Lung (tissue), 11 donors: ENCODE measurements at regions not wholly inside any gene's neighbourhood (a gene's known extent, or its start where the extent isn't known, plus 50 kb on each side); places are given as distances from the start of the nearest gene placed in this dataset.

Source experiments
- ATAC-seq: fragments of 200-7000 bp; cut with Tn5 transposase; one replicate; pipeline ENCODE4 v1.9.1; 2020; ENCODE audit warnings: moderate number of reproducible peaks; ENCODE audit not compliant: insufficient read depth, low FRiP score
- DNase-seq, 3 donors: peaks; one replicate each; pipeline ENCODE4 v3.0.0-alpha.2; 2013 to 2017
- H3K27ac ChIP-seq, 2 donors: one replicate each; pipeline ENCODE4 v1.5.1; 2013; ENCODE audit warnings: mild to moderate bottlenecking in 2 of 2, moderate library complexity in 2 of 2, control low read depth in 1 of 2, inconsistent platforms in 1 of 2, low read depth in 1 of 2, low read length in 1 of 2
- H3K27me3 ChIP-seq, 3 donors: one replicate each; pipeline ENCODE4 v1.5.1; 2013; ENCODE audit warnings: low read length in 2 of 3; ENCODE audit not compliant: control insufficient read depth in 3 of 3, insufficient read depth in 3 of 3
- H3K36me3 ChIP-seq, 4 donors: one replicate each; pipeline ENCODE4 v1.5.1; 2013; ENCODE audit warnings: low read length in 4 of 4, mild to moderate bottlenecking in 1 of 4, moderate library complexity in 1 of 4; ENCODE audit not compliant: control insufficient read depth in 4 of 4, insufficient read depth in 4 of 4
- H3K4me1 ChIP-seq, 5 donors: one replicate each; pipeline ENCODE4 v1.5.1; 2013; ENCODE audit warnings: low read length in 5 of 5, mild to moderate bottlenecking in 2 of 5, moderate library complexity in 1 of 5; ENCODE audit not compliant: control insufficient read depth in 5 of 5, insufficient read depth in 5 of 5
- H3K4me3 ChIP-seq: one replicate; pipeline ENCODE4 v1.5.1; 2013; ENCODE audit warnings: mild to moderate bottlenecking, control low read depth, moderate library complexity
- H3K9ac ChIP-seq, 2 donors: one replicate each; pipeline ENCODE4 v1.5.1; 2013; ENCODE audit warnings: low read length in 2 of 2, control low read depth in 1 of 2; ENCODE audit not compliant: insufficient read depth in 1 of 2
- H3K9me3 ChIP-seq, 4 donors: one replicate each; pipeline ENCODE4 v1.5.1; 2013; ENCODE audit warnings: low read length in 3 of 4, mild to moderate bottlenecking in 1 of 4, moderate library complexity in 1 of 4; ENCODE audit not compliant: control insufficient read depth in 4 of 4, insufficient read depth in 3 of 4
- WGBS, 2 donors: extraction: QIAGEN DNeasy Blood & Tissue Kit; methylation state at CpG; one replicate each; pipeline ENCODE4 v1.1.7; 2013; 5-methylcytosine and 5-hydroxymethylcytosine counted together
- TF ChIP-seq, protein P1 (sequence below): IDR thresholded peaks from 2 replicates; pipeline ENCODE4 v1.5.1; 2012; ENCODE audit warnings: mild to moderate bottlenecking; ENCODE audit errors: control extremely low read depth, extremely low read depth
- donor health status: control.
- donor health status: control.
- donor health status: Bipolar disorder and iron deficiency.
- donor health status: healthy.
- donor health status: DM: yes; HTN: yes; CAD: no.

DNA sequence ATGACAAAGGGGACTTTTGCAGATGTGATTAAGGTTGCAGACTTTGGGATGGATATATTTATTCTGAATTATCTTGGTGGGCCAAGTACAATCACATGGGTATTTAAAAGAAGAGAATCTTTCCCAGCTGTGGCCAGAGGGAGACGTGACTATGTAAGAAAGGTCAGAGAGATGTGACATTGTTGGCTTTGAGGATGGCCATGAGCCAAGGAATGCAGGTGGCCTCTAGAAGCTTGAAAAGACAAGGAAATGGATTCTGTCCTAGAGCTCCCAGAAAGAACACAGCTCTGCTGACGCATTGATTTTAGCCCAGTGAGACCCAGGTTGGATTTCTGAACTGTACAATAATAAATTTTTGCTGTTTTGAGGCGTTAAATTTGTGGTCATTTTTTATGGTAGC is 616.0 kb upstream of the TBL1XR1 start:
- Histone ChIP-seq H3K27me3 (no peaks in the 10 kb centered on the region), H3K4me1 (peaks cover 8 to 18% (median 9%) of the 10 kb centered on the region in 5 donors), H3K27ac (peak overlapping the region in 1 of 2 donors; percentile 33), H3K36me3 (no peaks in the 10 kb centered on the region), H3K4me3 (no peak overlapping the region), H3K9me3 (no peaks in the 10 kb centered on the region), H3K9ac (no peak overlapping the region)
- TF ChIP-seq, protein P1, sequence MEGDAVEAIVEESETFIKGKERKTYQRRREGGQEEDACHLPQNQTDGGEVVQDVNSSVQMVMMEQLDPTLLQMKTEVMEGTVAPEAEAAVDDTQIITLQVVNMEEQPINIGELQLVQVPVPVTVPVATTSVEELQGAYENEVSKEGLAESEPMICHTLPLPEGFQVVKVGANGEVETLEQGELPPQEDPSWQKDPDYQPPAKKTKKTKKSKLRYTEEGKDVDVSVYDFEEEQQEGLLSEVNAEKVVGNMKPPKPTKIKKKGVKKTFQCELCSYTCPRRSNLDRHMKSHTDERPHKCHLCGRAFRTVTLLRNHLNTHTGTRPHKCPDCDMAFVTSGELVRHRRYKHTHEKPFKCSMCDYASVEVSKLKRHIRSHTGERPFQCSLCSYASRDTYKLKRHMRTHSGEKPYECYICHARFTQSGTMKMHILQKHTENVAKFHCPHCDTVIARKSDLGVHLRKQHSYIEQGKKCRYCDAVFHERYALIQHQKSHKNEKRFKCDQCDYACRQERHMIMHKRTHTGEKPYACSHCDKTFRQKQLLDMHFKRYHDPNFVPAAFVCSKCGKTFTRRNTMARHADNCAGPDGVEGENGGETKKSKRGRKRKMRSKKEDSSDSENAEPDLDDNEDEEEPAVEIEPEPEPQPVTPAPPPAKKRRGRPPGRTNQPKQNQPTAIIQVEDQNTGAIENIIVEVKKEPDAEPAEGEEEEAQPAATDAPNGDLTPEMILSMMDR: no peak
- ATAC-seq (no peak), DNase-seq (peak in 2 of 3 donors; percentile 51 to 66)
- WGBS, 2 donors: 57 to 75% methylated on average over 3 of the region's 3 CpGs

DNA sequence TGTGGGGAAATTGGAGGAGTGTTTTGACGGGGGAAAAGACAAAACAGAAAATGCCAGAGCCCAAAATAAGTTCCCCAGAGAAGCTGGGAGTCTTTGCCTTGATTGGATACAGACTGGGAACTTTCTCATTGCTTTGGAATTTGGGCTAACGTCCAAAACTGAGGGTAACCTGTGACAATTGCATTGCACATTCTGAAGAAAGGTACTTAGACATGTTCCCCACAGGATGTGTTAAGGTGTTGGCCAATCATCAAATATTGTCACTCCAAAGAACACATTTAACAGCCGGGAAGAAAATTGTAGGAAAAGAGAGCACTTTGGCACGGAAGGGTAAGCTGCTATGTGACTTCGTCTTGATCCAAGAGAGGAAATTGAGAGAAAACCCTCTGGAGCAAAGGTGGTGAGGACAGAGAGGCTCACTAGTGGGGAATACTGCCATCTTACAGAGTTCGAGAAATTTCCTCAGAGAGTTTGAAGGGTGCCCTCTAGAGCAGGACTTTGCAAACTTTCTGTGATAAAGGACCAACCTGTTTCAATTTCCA is 619.5 kb upstream of the TBL1XR1 start:
- H3K27me3 ChIP-seq: no peaks in the 10 kb centered on the region
- ATAC-seq: peak; percentile 68
- H3K4me1 ChIP-seq: peaks cover 0 to 10% (median 4%) of the 10 kb centered on the region in 5 donors
- DNase-seq: peak in 2 of 3 donors; percentile 47 to 70
- WGBS, 2 donors: 46 to 68% methylated on average over 6 of the region's 6 CpGs
- TF ChIP-seq, protein P1: no peak
- peak overlapping the region; percentile 43 to 84 for H3K27ac ChIP-seq
- H3K36me3 ChIP-seq: no peaks in the 10 kb centered on the region
- no peaks in the 10 kb centered on the region for H3K9me3 ChIP-seq
- no peak overlapping the region for H3K9ac ChIP-seq
- H3K4me3 ChIP-seq: no peak overlapping the region

DNA sequence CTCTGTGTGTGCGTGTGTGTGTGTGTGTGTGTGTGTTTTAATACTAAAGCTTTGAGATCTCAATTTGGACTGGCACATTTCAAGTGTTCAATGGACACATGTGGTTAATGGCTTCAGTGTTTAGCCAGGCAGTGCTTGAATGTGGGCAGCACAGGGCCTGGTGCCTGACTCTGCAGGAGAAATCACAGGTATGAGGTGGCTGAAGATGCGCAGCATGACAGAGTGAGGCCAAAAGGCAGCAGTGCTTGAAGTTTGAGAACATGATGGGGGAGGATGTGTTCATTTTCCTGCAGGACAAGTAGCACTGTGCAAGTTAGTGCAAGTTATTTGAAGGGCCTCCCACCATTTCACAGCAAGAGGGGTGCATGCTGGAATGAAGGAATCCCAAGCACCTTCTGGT is 620.5 kb upstream of the TBL1XR1 start:
- H3K27me3 ChIP-seq: no peaks in the 10 kb centered on the region
- no peaks in the 10 kb centered on the region for H3K9me3 ChIP-seq
- TF ChIP-seq, protein P1: no peak
- peaks cover 3 to 10% (median 8%) of the 10 kb centered on the region in 5 donors for H3K4me1 ChIP-seq
- H3K36me3 ChIP-seq: no peaks in the 10 kb centered on the region
- WGBS, 2 donors: 33 to 45% methylated on average over 2 of the region's 2 CpGs
- ATAC-seq: no peak
- DNase-seq: no peak
- no peak overlapping the region for H3K4me3 ChIP-seq
- no peak overlapping the region for H3K9ac ChIP-seq
- H3K27ac ChIP-seq: peak overlapping the region in 1 of 2 donors; percentile 15
